H1 (cell line): ENCODE measurements at regions not wholly inside any gene's neighbourhood (a gene's known extent, or its start where the extent isn't known, plus 50 kb on each side); places are given as distances from the start of the nearest gene placed in this dataset.

Experiments used
- CTCF ChIA-PET: fragments of 300-600 bp; sonication (Branson Sonifier 250); formaldehyde crosslinking; loops from one replicate; lab custom pipeline; 2021; ENCODE audit not compliant: partially characterized antibody; lab: Charles Lee
- POLR2A ChIA-PET: fragments of 300-600 bp; sonication (Branson Sonifier 250); formaldehyde crosslinking; loops from one replicate; lab custom pipeline; 2021; ENCODE audit warnings: inconsistent platforms; ENCODE audit not compliant: partially characterized antibody; lab: Charles Lee
- DNase-seq, 2 experiments: peaks; one replicate each; pipeline versions ENCODE4 v3.0.0 to v3.0.0-alpha.2; 2010 to 2022; ENCODE audit warnings: low spot score in 2 of 2, low read depth in 1 of 2, mixed read lengths in 1 of 2
- FAIRE-seq: peaks from 2 replicates; lab custom pipeline; 2011; peaks lifted over from hg19 to GRCh38; lab: Jason Lieb, UNC
- H2AFZ ChIP-seq: 2 replicates; pipeline ENCODE4 v1.8.1; 2012; ENCODE audit warnings: low read length, inconsistent platforms
- H2AK5ac ChIP-seq: 2 replicates; pipeline ENCODE4 v1.6.1; 2013; ENCODE audit warnings: low read depth, low read length
- H2BK120ac ChIP-seq: replicated peaks from 2 replicates; pipeline ENCODE3; 2013; ENCODE audit warnings: low read depth, low read length, inconsistent platforms
- H2BK12ac ChIP-seq: 2 replicates; pipeline ENCODE4 v1.6.1; 2013; ENCODE audit warnings: low read depth, low read length
- H2BK15ac ChIP-seq: 2 replicates; pipeline ENCODE4 v1.6.1; 2013; ENCODE audit warnings: low read length
- H2BK20ac ChIP-seq: 2 replicates; pipeline ENCODE4 v1.6.1; 2013; ENCODE audit warnings: low read length
- H2BK5ac ChIP-seq: 2 replicates; pipeline ENCODE4 v1.6.1; 2013; ENCODE audit warnings: low read depth, low read length
- H3K14ac ChIP-seq: 2 replicates; pipeline ENCODE4 v1.6.1; 2013; ENCODE audit warnings: inconsistent platforms; ENCODE audit not compliant: insufficient read length
- H3K18ac ChIP-seq: 2 replicates; pipeline ENCODE4 v1.6.1; 2013; ENCODE audit warnings: low read length; ENCODE audit errors: extremely low read depth
- H3K23ac ChIP-seq: 2 replicates; pipeline ENCODE4 v1.6.1; 2013; ENCODE audit warnings: inconsistent platforms; ENCODE audit not compliant: insufficient read length
- H3K23me2 ChIP-seq: 2 replicates; pipeline ENCODE4 v1.6.1; 2013; ENCODE audit warnings: low read depth, low read length
- H3K27ac ChIP-seq: 2 replicates; pipeline ENCODE4 v1.6.1; 2011; ENCODE audit warnings: low read depth, low read length, inconsistent platforms
- H3K27me3 ChIP-seq, 4 experiments: replicated peaks in 1 of 4; 1 replicate in 1 of 4; 2 replicates in 3 of 4; pipeline versions ENCODE4 v1.6.1 to v1.8.1; 2011 to 2013; ENCODE audit warnings: low read length in 3 of 4, mild to moderate bottlenecking in 3 of 4, inconsistent platforms in 2 of 4, mixed read lengths in 2 of 4, moderate library complexity in 1 of 4; ENCODE audit not compliant: control insufficient read depth in 3 of 4, insufficient read depth in 3 of 4; ENCODE audit errors: extremely low read depth in 1 of 4
- H3K36me3 ChIP-seq, 4 experiments: 2 replicates each; pipeline versions ENCODE4 v1.6.1 to v1.8.1; 2011 to 2013; ENCODE audit warnings: mild to moderate bottlenecking in 4 of 4, low read length in 3 of 4, moderate library complexity in 2 of 4, control low read depth in 1 of 4, inconsistent platforms in 1 of 4; ENCODE audit not compliant: insufficient read depth in 4 of 4, control insufficient read depth in 2 of 4
- H3K4ac ChIP-seq: replicated peaks from 2 replicates; pipeline ENCODE3; 2013; ENCODE audit warnings: low read length, low read depth, mixed read lengths, inconsistent platforms; ENCODE audit not compliant: insufficient read length
- H3K4me1 ChIP-seq, 4 experiments: replicated peaks in 1 of 4; 1 replicate in 1 of 4; 2 replicates in 3 of 4; pipeline versions ENCODE4 v1.6.1 to v1.8.1; 2011 to 2013; ENCODE audit warnings: low read length in 3 of 4, inconsistent platforms in 2 of 4, mixed read lengths in 1 of 4; ENCODE audit not compliant: insufficient read depth in 4 of 4, control insufficient read depth in 3 of 4
- H3K4me2 ChIP-seq, 2 experiments: 2 replicates each; pipeline versions ENCODE4 v1.6.1 to v1.8.1; 2011 to 2013; ENCODE audit warnings: low read depth in 2 of 2, low read length in 2 of 2, control low read depth in 1 of 2, inconsistent platforms in 1 of 2, mild to moderate bottlenecking in 1 of 2; ENCODE audit not compliant: insufficient read depth in 1 of 2
- H3K4me3 ChIP-seq, 4 experiments: fragments of 200-600, 300-600 bp in 1 of 4; sonication (generic), shearing (Covaris generic), sonication (Bioruptor Twin) in 1 of 4; 2 replicates each; pipeline versions ENCODE4 v1.5.1 to v1.8.1; 2011 to 2016; ENCODE audit warnings: low read length in 4 of 4, low read depth in 3 of 4, control low read depth in 2 of 4, inconsistent platforms in 2 of 4, mild to moderate bottlenecking in 2 of 4, mixed read lengths in 1 of 4, moderate library complexity in 1 of 4; ENCODE audit not compliant: insufficient read depth in 2 of 4; ENCODE audit errors: extremely low read depth in 1 of 4
- H3K56ac ChIP-seq: replicated peaks from 2 replicates; pipeline ENCODE3; 2013; ENCODE audit warnings: low read depth, mild to moderate bottlenecking, mixed read lengths, low read length, inconsistent platforms; ENCODE audit not compliant: insufficient read length
- H3K79me1 ChIP-seq: 2 replicates; pipeline ENCODE4 v1.6.1; 2013; ENCODE audit warnings: low read depth, low read length, control low read depth
- H3K79me2 ChIP-seq, 2 experiments: 2 replicates each; pipeline versions ENCODE4 v1.6.1 to v1.8.1; 2012 to 2013; ENCODE audit warnings: low read length in 2 of 2, mild to moderate bottlenecking in 2 of 2, inconsistent platforms in 1 of 2; ENCODE audit not compliant: insufficient read depth in 2 of 2, control insufficient read depth in 1 of 2
- H3K9ac ChIP-seq, 4 experiments: replicated peaks in 1 of 4; 1 replicate in 1 of 4; 2 replicates in 3 of 4; pipeline versions ENCODE4 v1.6.1 to v1.8.1; 2011 to 2013; ENCODE audit warnings: low read depth in 3 of 4, low read length in 3 of 4, control low read depth in 2 of 4, mild to moderate bottlenecking in 2 of 4, moderate library complexity in 2 of 4, inconsistent platforms in 1 of 4; ENCODE audit errors: extremely low read depth in 1 of 4
- H3K9me3 ChIP-seq, 2 experiments: 2 replicates each; pipeline versions ENCODE4 v1.6.1 to v1.8.1; 2012 to 2013; ENCODE audit warnings: mild to moderate bottlenecking in 2 of 2, moderate library complexity in 2 of 2, control low read depth in 1 of 2, inconsistent platforms in 1 of 2, low read depth in 1 of 2, low read length in 1 of 2, mixed read lengths in 1 of 2; ENCODE audit not compliant: insufficient read depth in 2 of 2
- H4K20me1 ChIP-seq, 2 experiments: replicated peaks in 1 of 2; 2 replicates each; pipeline versions ENCODE3 to v1.8.1; 2011 to 2013; ENCODE audit warnings: inconsistent platforms in 2 of 2, low read length in 2 of 2, mild to moderate bottlenecking in 1 of 2; ENCODE audit not compliant: insufficient read depth in 2 of 2, control insufficient read depth in 1 of 2
- H4K5ac ChIP-seq: 2 replicates; pipeline ENCODE4 v1.6.1; 2013; ENCODE audit warnings: low read length, low read depth, mixed read lengths, inconsistent platforms; ENCODE audit not compliant: insufficient read length
- H4K8ac ChIP-seq: 2 replicates; pipeline ENCODE4 v1.8.0; 2013; ENCODE audit warnings: mild to moderate bottlenecking, moderate library complexity, low read length, inconsistent platforms; ENCODE audit not compliant: insufficient read depth; ENCODE audit errors: extremely low read depth
- H4K91ac ChIP-seq: replicated peaks from 2 replicates; pipeline ENCODE3; 2013; ENCODE audit warnings: low read length, mixed read lengths, inconsistent platforms; ENCODE audit not compliant: insufficient read length
- ATF2 ChIP-seq: IDR thresholded peaks from 2 replicates; pipeline ENCODE4 v1.6.1; 2012; ENCODE audit warnings: low read length, inconsistent platforms
- CTBP2 ChIP-seq: IDR thresholded peaks from 2 replicates; pipeline ENCODE4 v1.7.0; 2011; ENCODE audit warnings: borderline replicate concordance, mild to moderate bottlenecking, moderate library complexity, mixed read lengths, low read length; ENCODE audit not compliant: insufficient read depth, insufficient read length
- E2F6 ChIP-seq: IDR thresholded peaks from 2 replicates; pipeline ENCODE4 v1.6.1; 2012; ENCODE audit warnings: inconsistent platforms
- EGR1 ChIP-seq: IDR thresholded peaks from 2 replicates; pipeline ENCODE4 v1.6.1; 2011; ENCODE audit warnings: low read depth, low read length, borderline replicate concordance
- EP300 ChIP-seq, 2 experiments: IDR thresholded peaks; 1 replicate in 1 of 2; 2 replicates in 1 of 2; pipeline ENCODE4 v1.6.1; 2011 to 2012; ENCODE audit warnings: low read depth in 2 of 2, low read length in 2 of 2, mild to moderate bottlenecking in 2 of 2, borderline replicate concordance in 1 of 2, inconsistent platforms in 1 of 2, moderate library complexity in 1 of 2
- NRF1 ChIP-seq: IDR thresholded peaks from 2 replicates; pipeline ENCODE4 v1.6.1; 2011; ENCODE audit warnings: mild to moderate bottlenecking, low read depth, low read length, improper control_type of control experiment
- RNF2 ChIP-seq: fragments of 200-900, 300-1000 bp; sonication (generic); IDR thresholded peaks from 2 replicates; pipeline ENCODE4 v1.7.1; 2016; ENCODE audit warnings: borderline replicate concordance, low read depth, mild to moderate bottlenecking, antibody characterized with exemption, low read length; ENCODE audit not compliant: poor library complexity, severe bottlenecking; ENCODE audit errors: missing control alignments
- USF2 ChIP-seq: IDR thresholded peaks from 2 replicates; pipeline ENCODE4 v1.6.1; 2011; ENCODE audit warnings: low read length, improper control_type of control experiment
- ZNF274 ChIP-seq: IDR thresholded peaks from 2 replicates; pipeline ENCODE4 v1.7.0; 2012; ENCODE audit warnings: low read length, borderline replicate concordance; ENCODE audit errors: extremely low read depth
- WGBS, 2 experiments: shearing (Covaris generic) in 1 of 2; methylation state at CpG; one replicate each; pipeline versions ENCODE4 v1.1.6 to v1.1.7; 2013 to 2015; ENCODE audit warnings: low lambda C conversion rate in 2 of 2, mixed read lengths in 2 of 2, inconsistent platforms in 1 of 2, low coverage in 1 of 2, missing lambda C conversion rate in 1 of 2; ENCODE audit not compliant: insufficient replicate concordance in 2 of 2, insufficient coverage in 1 of 2, insufficient read length in 1 of 2; ENCODE audit errors: extremely low coverage in 1 of 2, missing lambda C conversion rate in 1 of 2; 5-methylcytosine and 5-hydroxymethylcytosine counted together

- Histone ChIP-seq H4K91ac (no peak overlapping the region), H3K79me1 (no peaks in the 10 kb centered on the region), H2BK5ac (no peak overlapping the region), H3K56ac (no peak overlapping the region), H3K36me3 (no peaks in the 10 kb centered on the region), H4K5ac (no peak overlapping the region), H3K4me1 (no peaks in the 10 kb centered on the region), H3K4ac (no peak overlapping the region), H3K9ac (no peak overlapping the region), H3K27me3 (no peaks in the 10 kb centered on the region), H3K79me2 (no peaks in the 10 kb centered on the region), H3K23ac (no peak overlapping the region), H2AK5ac (no peak overlapping the region), H2BK20ac (no peak overlapping the region), H3K18ac (no peak overlapping the region), H2AFZ (no peak overlapping the region), H3K9me3 (no peaks in the 10 kb centered on the region), H3K4me2 (no peak overlapping the region), H3K23me2 (no peaks in the 10 kb centered on the region), H3K14ac (no peak overlapping the region), H3K27ac (no peak overlapping the region), H4K8ac (no peak overlapping the region), H2BK15ac (no peak overlapping the region), H2BK120ac (no peak overlapping the region), H3K4me3 (no peak overlapping the region), H2BK12ac (no peak overlapping the region), H4K20me1 (no peaks in the 10 kb centered on the region)
- ChIA-PET CTCF (interaction anchor here (0.7 to 5.5 kb wide), 3 partner anchors 9 to 498 kb away, joined by 3 to 53 read pairs (median 3); no protein-coding TSS in a partner anchor), POLR2A (no interaction called here)
- DNase-seq, result no peak
- TF ChIP-seq RNF2, result no peak
- TF ChIP-seq CTBP2, result no peak
- TF ChIP-seq ATF2, result no peak
- TF ChIP-seq USF2, result no peak
- TF ChIP-seq NRF1, result no peak
- TF ChIP-seq E2F6, result no peak
- TF ChIP-seq EGR1, result no peak
- no peak for TF ChIP-seq ZNF274
- no peak for TF ChIP-seq EP300 (IDR thresholded peaks at IDR 0.05; ENCODE audit: borderline replicate concordance in 1 of 2, low read depth in 2 of 2, low read length in 2 of 2)
- WGBS, 2 experiments, result 94% methylated on average over 5 of the region's 5 CpGs; no CpG with 5 or more reads in 1 of the 2 experiments
- FAIRE-seq, result no peak
These were observed 119.5 kb upstream of the RAB12 start for GRCh38 chr18:8489761-8490160.
